ENCODE measurements at regions not wholly inside any gene's neighbourhood (a gene's known extent, or its start where the extent isn't known, plus 50 kb on each side); places are given as distances from the start of the nearest gene placed in this dataset.

DNA sequence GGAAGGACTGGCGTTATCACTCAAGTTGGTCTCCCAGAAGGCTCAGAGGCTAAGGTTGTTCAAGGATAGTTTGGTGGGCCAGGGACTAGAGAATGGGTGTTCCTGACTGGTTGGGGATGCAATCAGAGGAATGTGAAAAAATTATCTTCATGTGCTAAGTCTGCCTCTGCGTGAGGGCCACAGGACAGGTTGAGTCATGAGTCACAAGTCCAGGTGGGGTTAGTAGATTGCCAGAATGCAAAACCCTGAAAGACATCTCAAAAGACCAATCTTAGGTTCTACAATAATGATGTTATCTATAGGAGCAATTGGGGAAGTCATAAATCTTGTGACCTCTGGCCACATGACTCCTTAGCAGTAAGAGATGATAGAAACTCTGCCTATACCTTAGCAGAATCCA, 220.1 kb upstream of the EEA1 start:
- DNase-seq: no peak
- H3K4me1 Mint-ChIP-seq: peaks cover 13% of the 10 kb centered on the region
- TF ChIP-seq, protein P1, sequence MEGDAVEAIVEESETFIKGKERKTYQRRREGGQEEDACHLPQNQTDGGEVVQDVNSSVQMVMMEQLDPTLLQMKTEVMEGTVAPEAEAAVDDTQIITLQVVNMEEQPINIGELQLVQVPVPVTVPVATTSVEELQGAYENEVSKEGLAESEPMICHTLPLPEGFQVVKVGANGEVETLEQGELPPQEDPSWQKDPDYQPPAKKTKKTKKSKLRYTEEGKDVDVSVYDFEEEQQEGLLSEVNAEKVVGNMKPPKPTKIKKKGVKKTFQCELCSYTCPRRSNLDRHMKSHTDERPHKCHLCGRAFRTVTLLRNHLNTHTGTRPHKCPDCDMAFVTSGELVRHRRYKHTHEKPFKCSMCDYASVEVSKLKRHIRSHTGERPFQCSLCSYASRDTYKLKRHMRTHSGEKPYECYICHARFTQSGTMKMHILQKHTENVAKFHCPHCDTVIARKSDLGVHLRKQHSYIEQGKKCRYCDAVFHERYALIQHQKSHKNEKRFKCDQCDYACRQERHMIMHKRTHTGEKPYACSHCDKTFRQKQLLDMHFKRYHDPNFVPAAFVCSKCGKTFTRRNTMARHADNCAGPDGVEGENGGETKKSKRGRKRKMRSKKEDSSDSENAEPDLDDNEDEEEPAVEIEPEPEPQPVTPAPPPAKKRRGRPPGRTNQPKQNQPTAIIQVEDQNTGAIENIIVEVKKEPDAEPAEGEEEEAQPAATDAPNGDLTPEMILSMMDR (IDR thresholded peaks at IDR 0.05): no peak
- H3K36me3 Mint-ChIP-seq (ENCODE audit: low read depth): no peaks in the 10 kb centered on the region
- H3K9me3 Mint-ChIP-seq: no peaks in the 10 kb centered on the region
- H3K27ac Mint-ChIP-seq: no peak overlapping the region
- peaks cover 2% of the 10 kb centered on the region for H3K27me3 Mint-ChIP-seq (ENCODE audit: low read depth, poor library complexity)
- H3K4me3 Mint-ChIP-seq: no peak overlapping the region

DNA sequence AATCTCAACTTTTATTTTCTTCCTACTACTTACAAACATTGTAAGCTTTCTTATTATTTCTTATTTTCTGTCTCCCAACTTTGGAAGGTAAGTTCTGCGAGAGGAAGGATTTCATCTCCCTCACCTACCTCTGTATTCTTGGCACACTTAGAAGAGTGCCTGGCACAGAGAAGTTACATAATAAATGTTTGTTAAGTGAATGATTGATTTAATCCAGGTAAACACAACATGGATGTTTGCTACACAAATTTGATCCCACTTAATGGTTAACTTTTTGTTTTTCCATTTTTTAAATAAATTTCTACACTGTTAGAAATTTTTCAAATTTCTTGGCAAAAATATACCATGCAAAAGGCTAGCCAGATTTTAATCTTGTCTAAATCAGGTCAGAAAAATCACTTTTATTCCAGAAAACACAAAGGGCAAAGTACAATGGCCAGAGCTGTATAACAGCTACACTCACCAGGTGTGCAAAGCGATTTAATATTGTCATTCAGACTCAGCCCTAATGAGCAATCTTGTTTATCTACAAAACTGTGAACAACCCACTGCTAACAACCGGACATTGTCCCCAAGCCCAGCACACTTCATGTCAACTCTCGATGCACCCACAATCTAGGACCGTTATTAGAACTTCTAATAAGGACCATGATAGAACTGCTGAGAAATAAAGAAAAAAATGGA, 222.1 kb upstream of the EEA1 start:
- no peak overlapping the region for H3K27ac Mint-ChIP-seq
- no peaks in the 10 kb centered on the region for H3K36me3 Mint-ChIP-seq (ENCODE audit: low read depth)
- H3K4me1 Mint-ChIP-seq: peaks cover 28% of the 10 kb centered on the region
- H3K9me3 Mint-ChIP-seq: no peaks in the 10 kb centered on the region
- TF ChIP-seq, protein P1 (IDR thresholded peaks at IDR 0.05): no peak
- no peak overlapping the region for H3K4me3 Mint-ChIP-seq
- DNase-seq: no peak
- peaks cover 2% of the 10 kb centered on the region for H3K27me3 Mint-ChIP-seq (ENCODE audit: low read depth, poor library complexity)

DNA sequence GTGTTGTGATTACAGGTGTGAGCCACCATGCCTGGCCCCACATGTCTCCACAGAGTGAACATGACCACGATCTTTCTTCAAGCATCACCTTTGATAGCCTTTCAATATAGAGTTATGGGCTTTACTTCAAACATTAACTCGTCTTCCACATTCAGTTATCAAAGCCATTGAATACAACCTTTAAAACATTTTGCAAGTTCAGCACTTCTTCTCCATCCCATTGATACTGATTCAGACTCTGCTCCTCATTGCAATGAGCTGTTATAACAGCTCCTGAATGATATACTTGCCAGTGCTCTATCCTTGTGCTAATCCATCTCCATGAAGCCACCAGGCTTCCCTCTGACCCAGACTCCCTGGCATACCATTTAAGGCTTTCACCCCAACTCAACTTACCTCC, 223.5 kb upstream of the EEA1 start:
- Mint-ChIP-seq H3K27me3 (ENCODE audit: low read depth, poor library complexity) (peaks cover 2% of the 10 kb centered on the region), H3K36me3 (ENCODE audit: low read depth) (peaks cover 8% of the 10 kb centered on the region), H3K9me3 (peaks cover 9% of the 10 kb centered on the region), H3K27ac (no peak overlapping the region), H3K4me1 (peaks cover 26% of the 10 kb centered on the region), H3K4me3 (no peak overlapping the region)
- no peak for DNase-seq
- TF ChIP-seq, protein P1 (IDR thresholded peaks at IDR 0.05): no peak

DNA sequence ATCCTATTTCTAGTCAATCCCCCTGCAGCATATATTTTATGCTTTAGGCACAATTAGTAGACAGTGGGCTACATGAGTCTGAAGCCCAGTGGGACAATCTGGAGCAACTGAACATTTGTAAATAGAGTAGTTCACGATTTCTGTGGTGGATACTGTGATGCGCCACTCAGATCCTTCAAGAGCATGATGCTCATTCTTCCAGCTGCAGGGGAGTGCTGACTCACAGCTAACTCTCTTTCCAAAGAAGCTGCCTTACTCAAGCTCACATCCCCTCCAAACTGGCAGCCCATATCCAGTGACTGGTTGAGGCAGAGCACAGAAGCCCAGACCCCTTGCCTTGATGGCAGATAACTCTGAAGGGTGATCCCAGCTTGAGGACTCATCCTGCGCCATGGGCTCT, 224.2 kb upstream of the EEA1 start:
- Mint-ChIP-seq H3K4me1 (peaks cover 22% of the 10 kb centered on the region), H3K27me3 (ENCODE audit: low read depth, poor library complexity) (peaks cover 2% of the 10 kb centered on the region), H3K9me3 (peaks cover 16% of the 10 kb centered on the region), H3K36me3 (ENCODE audit: low read depth) (peaks cover 13% of the 10 kb centered on the region), H3K27ac (no peak overlapping the region), H3K4me3 (no peak overlapping the region)
- TF ChIP-seq, protein P1 (IDR thresholded peaks at IDR 0.05): no peak
- DNase-seq: no peak

DNA sequence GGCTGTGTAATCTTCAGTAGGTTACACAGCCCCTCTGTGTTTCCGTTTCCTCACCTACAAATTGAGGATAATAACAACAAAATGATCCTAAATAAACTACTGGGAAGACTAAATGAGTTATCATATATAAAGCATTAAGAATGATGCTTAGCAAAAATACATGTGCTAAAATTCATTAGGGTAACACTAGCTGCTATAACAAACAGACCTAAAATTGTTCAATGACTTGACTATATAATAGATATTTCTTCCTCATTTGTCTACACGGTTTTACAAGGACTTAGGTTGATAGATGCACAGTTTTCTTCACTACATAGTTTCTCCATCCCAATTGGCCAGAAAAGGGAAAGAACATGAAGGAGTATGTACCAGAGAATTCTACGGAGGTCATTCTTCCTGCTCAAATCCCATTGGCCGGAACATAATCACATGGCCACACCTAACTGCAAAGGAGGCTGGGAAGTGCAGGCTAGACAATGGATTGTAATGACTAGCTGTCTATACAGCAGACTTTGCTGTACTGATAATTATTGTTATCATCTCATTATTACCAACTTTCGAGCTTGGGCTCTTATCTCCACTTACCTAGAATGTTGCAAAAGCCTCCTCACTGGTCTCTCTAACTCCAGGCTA, 223.5 kb upstream of the NUDT4 start:
- Mint-ChIP-seq H3K4me3 (no peak overlapping the region), H3K9me3 (peaks cover 24% of the 10 kb centered on the region), H3K4me1 (peaks cover 22% of the 10 kb centered on the region), H3K27ac (no peak overlapping the region), H3K36me3 (ENCODE audit: low read depth) (peaks cover 13% of the 10 kb centered on the region), H3K27me3 (ENCODE audit: low read depth, poor library complexity) (peaks cover 5% of the 10 kb centered on the region)
- no peak for DNase-seq
- TF ChIP-seq, protein P1 (IDR thresholded peaks at IDR 0.05): no peak
